ENCODE measurements at regions not wholly inside any gene's neighbourhood (a gene's known extent, or its start where the extent isn't known, plus 50 kb on each side); places are given as distances from the start of the nearest gene placed in this dataset.
"Not testable (repeated sequence)": the region's sequence is repeated elsewhere in the genome, so short reads cannot be mapped to it uniquely, and the experiment has no call there.

GRCh38 chr6:84291033-84291432, 63.6 kb upstream of the CEP162 start:
- not testable (repeated sequence) for TF ChIP-seq POLR2A (IDR thresholded peaks at IDR 0.05; ENCODE audit: low read length); GATA1 (IDR thresholded peaks at IDR 0.05; ENCODE audit: low read depth, low read length)

Measured in erythroblast (primary cell).